Suprapubic skin (tissue), 4 donors: ENCODE measurements at regions not wholly inside any gene's neighbourhood (a gene's known extent, or its start where the extent isn't known, plus 50 kb on each side); places are given as distances from the start of the nearest gene placed in this dataset.

Source experiments
- POLR2A ChIP-seq, 2 donors: fragments of 450-650 bp; IDR thresholded peaks; one replicate each; pipeline ENCODE4 v1.6.1; 2017; ENCODE audit warnings: antibody characterized with exemption in 2 of 2, mild to moderate bottlenecking in 2 of 2, moderate library complexity in 2 of 2
- POLR2AphosphoS5 ChIP-seq, 3 donors: sonication (generic); formaldehyde crosslinking; IDR thresholded peaks; one replicate each; pipeline ENCODE4 v1.6.1; 2017; ENCODE audit warnings: antibody characterized with exemption in 3 of 3
- TF ChIP-seq, protein P1 (sequence below), 2 donors: fragments of 200-600 bp in 1 of 2; fragments of 450-650 bp in 1 of 2; sonication (generic) in 1 of 2; IDR thresholded peaks; one replicate each; pipeline ENCODE4 v1.5.1; 2016 to 2019; ENCODE audit warnings: antibody characterized with exemption in 2 of 2, mild to moderate bottlenecking in 1 of 2, moderate library complexity in 1 of 2

DNA sequence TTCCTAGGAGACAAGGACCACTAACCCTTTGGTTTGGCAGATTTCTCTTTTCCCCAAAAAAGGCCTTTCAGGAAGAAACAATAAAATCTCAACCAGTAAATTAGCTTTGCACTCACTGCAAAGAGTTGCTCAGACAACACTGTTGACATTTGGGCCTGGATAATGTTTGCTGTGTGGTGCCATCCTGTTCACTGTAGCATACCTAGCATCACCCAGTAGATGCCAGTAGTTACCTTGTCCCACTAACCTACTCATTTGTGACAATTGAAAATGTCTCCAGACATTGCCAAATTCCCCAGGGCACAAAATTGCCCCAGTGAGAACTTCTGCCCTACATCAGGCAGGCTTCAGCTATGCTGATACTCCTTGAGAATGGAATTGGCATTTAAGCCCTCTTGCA, 177.0 kb upstream of the ERCC4 start:
- TF ChIP-seq, protein P1, sequence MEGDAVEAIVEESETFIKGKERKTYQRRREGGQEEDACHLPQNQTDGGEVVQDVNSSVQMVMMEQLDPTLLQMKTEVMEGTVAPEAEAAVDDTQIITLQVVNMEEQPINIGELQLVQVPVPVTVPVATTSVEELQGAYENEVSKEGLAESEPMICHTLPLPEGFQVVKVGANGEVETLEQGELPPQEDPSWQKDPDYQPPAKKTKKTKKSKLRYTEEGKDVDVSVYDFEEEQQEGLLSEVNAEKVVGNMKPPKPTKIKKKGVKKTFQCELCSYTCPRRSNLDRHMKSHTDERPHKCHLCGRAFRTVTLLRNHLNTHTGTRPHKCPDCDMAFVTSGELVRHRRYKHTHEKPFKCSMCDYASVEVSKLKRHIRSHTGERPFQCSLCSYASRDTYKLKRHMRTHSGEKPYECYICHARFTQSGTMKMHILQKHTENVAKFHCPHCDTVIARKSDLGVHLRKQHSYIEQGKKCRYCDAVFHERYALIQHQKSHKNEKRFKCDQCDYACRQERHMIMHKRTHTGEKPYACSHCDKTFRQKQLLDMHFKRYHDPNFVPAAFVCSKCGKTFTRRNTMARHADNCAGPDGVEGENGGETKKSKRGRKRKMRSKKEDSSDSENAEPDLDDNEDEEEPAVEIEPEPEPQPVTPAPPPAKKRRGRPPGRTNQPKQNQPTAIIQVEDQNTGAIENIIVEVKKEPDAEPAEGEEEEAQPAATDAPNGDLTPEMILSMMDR (IDR thresholded peaks at IDR 0.05): no peak
- TF ChIP-seq POLR2AphosphoS5 (IDR thresholded peaks at IDR 0.05) (no peak), POLR2A (IDR thresholded peaks at IDR 0.05) (no peak)
